Keratinocyte (primary cell): ENCODE measurements at regions not wholly inside any gene's neighbourhood (a gene's known extent, or its start where the extent isn't known, plus 50 kb on each side); places are given as distances from the start of the nearest gene placed in this dataset.

Source experiments
- DNase-seq: peaks from one replicate; pipeline ENCODE4 v3.0.0-alpha.2; 2011; ENCODE audit warnings: low read depth, missing footprints, low spot score
- FAIRE-seq: peaks from 2 replicates; lab custom pipeline; 2011; peaks lifted over from hg19 to GRCh38; lab: Jason Lieb, UNC
- H2AFZ ChIP-seq: 2 replicates; pipeline ENCODE4 v1.6.0; 2012; ENCODE audit warnings: low read length, control low read depth, inconsistent platforms; ENCODE audit not compliant: control insufficient read depth
- H3K27ac ChIP-seq: 2 replicates; pipeline ENCODE4 v1.5.1; 2011; ENCODE audit warnings: low read length; ENCODE audit not compliant: control insufficient read depth, insufficient read depth
- H3K27me3 ChIP-seq: 3 replicates; pipeline ENCODE4 v1.6.0; 2011; ENCODE audit warnings: low read length; ENCODE audit not compliant: control insufficient read depth, insufficient read depth; ENCODE audit errors: extremely low read depth
- H3K36me3 ChIP-seq, 2 experiments: 2 replicates in 1 of 2; 3 replicates in 1 of 2; pipeline ENCODE4 v1.5.1; 2011; ENCODE audit warnings: low read length in 2 of 2, mild to moderate bottlenecking in 1 of 2; ENCODE audit not compliant: control insufficient read depth in 2 of 2, insufficient read depth in 2 of 2; ENCODE audit errors: extremely low read depth in 1 of 2
- H3K4me1 ChIP-seq: 3 replicates; pipeline ENCODE4 v1.5.1; 2011; ENCODE audit warnings: low read length; ENCODE audit not compliant: control insufficient read depth, insufficient read depth; ENCODE audit errors: extremely low read depth
- H3K4me2 ChIP-seq: 3 replicates; pipeline ENCODE4 v1.6.0; 2011; ENCODE audit warnings: low read depth, low read length; ENCODE audit not compliant: control insufficient read depth, insufficient read depth; ENCODE audit errors: extremely low read depth
- H3K4me3 ChIP-seq, 3 experiments: fragments of 200-600 bp in 1 of 3; sonication (generic) in 1 of 3; 2 replicates in 2 of 3; 3 replicates in 1 of 3; pipeline ENCODE4 v1.5.1; 2011 to 2016; ENCODE audit warnings: low read length in 3 of 3, mild to moderate bottlenecking in 3 of 3, control low read depth in 2 of 3, inconsistent platforms in 1 of 3, low read depth in 1 of 3, mixed read lengths in 1 of 3, mixed run types in 1 of 3, moderate library complexity in 1 of 3; ENCODE audit not compliant: control insufficient read depth in 2 of 3, insufficient read depth in 2 of 3; ENCODE audit errors: extremely low read depth in 1 of 3
- H3K79me2 ChIP-seq: 2 replicates; pipeline ENCODE4 v1.6.0; 2012; ENCODE audit warnings: low read length; ENCODE audit not compliant: control insufficient read depth, insufficient read depth
- H3K9ac ChIP-seq: 3 replicates; pipeline ENCODE4 v1.6.0; 2011; ENCODE audit warnings: low read length; ENCODE audit not compliant: control insufficient read depth, insufficient read depth; ENCODE audit errors: extremely low read depth
- H3K9me1 ChIP-seq: 3 replicates; pipeline ENCODE4 v1.6.0; 2011; ENCODE audit warnings: low read length; ENCODE audit not compliant: control insufficient read depth, insufficient read depth; ENCODE audit errors: extremely low read depth
- H3K9me3 ChIP-seq: 2 replicates; pipeline ENCODE4 v1.5.1; 2012; ENCODE audit warnings: low read depth, low read length; ENCODE audit not compliant: control insufficient read depth
- H4K20me1 ChIP-seq: 3 replicates; pipeline ENCODE4 v1.6.0; 2011; ENCODE audit warnings: low read length; ENCODE audit not compliant: control insufficient read depth, insufficient read depth; ENCODE audit errors: extremely low read depth
- CTCF ChIP-seq, 3 experiments: IDR thresholded peaks in 1 of 3; conservative IDR thresholded peaks in 1 of 3; optimal IDR thresholded peaks in 1 of 3; 2 replicates in 2 of 3; 3 replicates in 1 of 3; pipeline versions ENCODE3 to v1.5.1; 2011; ENCODE audit warnings: low read length in 3 of 3, mild to moderate bottlenecking in 3 of 3, moderate library complexity in 2 of 3, control low read depth in 1 of 3, inconsistent platforms in 1 of 3; ENCODE audit not compliant: insufficient read depth in 2 of 3; ENCODE audit errors: extremely low read depth in 1 of 3
- EZH2 ChIP-seq: IDR thresholded peaks from one replicate; pipeline ENCODE4 v1.6.1; 2012; ENCODE audit warnings: inconsistent platforms, mild to moderate bottlenecking, low read length, moderate library complexity
- dilution Hi-C: fragments of 300-500 bp; cut with MboI; formaldehyde crosslinking; loops from one replicate; pipeline ENCODE4 v1.7.0; 2020; ENCODE audit warnings: low sequenced_read_pairs; ENCODE audit not compliant: extremely low pct_ligation_motif_present

- dilution Hi-C loops, result no loop called here
- Histone ChIP-seq H2AFZ (no peak overlapping the region), H3K4me2 (no peak overlapping the region), H3K4me1 (no peaks in the 10 kb centered on the region), H3K27me3 (no peaks in the 10 kb centered on the region), H4K20me1 (no peaks in the 10 kb centered on the region), H3K36me3 (no peaks in the 10 kb centered on the region), H3K4me3 (no peak overlapping the region), H3K9ac (no peak overlapping the region), H3K9me3 (no peaks in the 10 kb centered on the region), H3K79me2 (no peaks in the 10 kb centered on the region), H3K9me1 (no peaks in the 10 kb centered on the region), H3K27ac (no peak overlapping the region)
- DNase-seq (no peak), FAIRE-seq (no peak)
- no peak for TF ChIP-seq CTCF (optimal IDR thresholded peaks at IDR 0.05 in 1 of 3, IDR thresholded peaks at IDR 0.05 in 1 of 3, conservative IDR thresholded peaks at IDR 0.05 in 1 of 3; ENCODE audit: extremely low read depth in 1 of 3, insufficient read depth in 2 of 3, low read length in 3 of 3)
- TF ChIP-seq EZH2, result no peak
These were observed 484.3 kb downstream of the EPHA4 start for GRCh38 chr2:221087779-221088178.

DNA sequence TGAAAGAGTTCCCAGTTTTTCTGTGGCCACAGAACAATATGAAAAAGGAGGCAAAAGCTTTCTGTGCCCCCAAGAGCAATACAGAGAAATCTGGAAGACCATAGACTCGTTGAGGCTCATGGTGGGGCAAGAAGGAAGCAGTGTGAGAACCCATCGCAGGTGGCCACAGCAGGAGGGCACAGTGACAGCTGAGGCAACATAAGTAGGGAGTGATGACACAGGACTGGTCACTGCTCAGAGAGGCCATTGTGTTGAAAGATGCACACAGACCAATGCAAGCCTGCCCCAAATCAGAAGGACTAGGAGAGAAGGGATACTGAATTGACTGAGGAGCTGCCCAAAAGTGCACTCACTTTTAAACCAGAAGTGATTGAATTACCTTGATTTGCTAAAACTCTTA is 483.6 kb downstream of the EPHA4 start:
- no peak overlapping the region for H3K27ac ChIP-seq
- no peak overlapping the region for H3K9ac ChIP-seq
- no peak for TF ChIP-seq EZH2
- no peak for TF ChIP-seq CTCF (optimal IDR thresholded peaks at IDR 0.05 in 1 of 3, IDR thresholded peaks at IDR 0.05 in 1 of 3, conservative IDR thresholded peaks at IDR 0.05 in 1 of 3; ENCODE audit: extremely low read depth in 1 of 3, insufficient read depth in 2 of 3, low read length in 3 of 3)
- H2AFZ ChIP-seq, result no peak overlapping the region
- H3K9me1 ChIP-seq, result no peaks in the 10 kb centered on the region
- H3K4me3 ChIP-seq, result no peak overlapping the region
- no peak for DNase-seq
- H3K27me3 ChIP-seq, result no peaks in the 10 kb centered on the region
- dilution Hi-C loops, result no loop called here
- no peak for FAIRE-seq
- no peaks in the 10 kb centered on the region for H3K9me3 ChIP-seq
- H4K20me1 ChIP-seq, result no peaks in the 10 kb centered on the region
- H3K4me2 ChIP-seq, result no peak overlapping the region
- H3K79me2 ChIP-seq, result no peaks in the 10 kb centered on the region
- H3K4me1 ChIP-seq, result no peaks in the 10 kb centered on the region
- no peaks in the 10 kb centered on the region for H3K36me3 ChIP-seq
